GM12873 (cell line): ENCODE measurements at regions not wholly inside any gene's neighbourhood (a gene's known extent, or its start where the extent isn't known, plus 50 kb on each side); places are given as distances from the start of the nearest gene placed in this dataset.

ENCODE experiments used
- TF ChIP-seq, protein P1 (sequence below): IDR thresholded peaks from 2 replicates; pipeline ENCODE4 v1.5.1; 2012; ENCODE audit warnings: low read depth, mild to moderate bottlenecking, moderate library complexity, low read length, control low read depth; ENCODE audit not compliant: insufficient read depth; ENCODE audit errors: missing control alignments

DNA sequence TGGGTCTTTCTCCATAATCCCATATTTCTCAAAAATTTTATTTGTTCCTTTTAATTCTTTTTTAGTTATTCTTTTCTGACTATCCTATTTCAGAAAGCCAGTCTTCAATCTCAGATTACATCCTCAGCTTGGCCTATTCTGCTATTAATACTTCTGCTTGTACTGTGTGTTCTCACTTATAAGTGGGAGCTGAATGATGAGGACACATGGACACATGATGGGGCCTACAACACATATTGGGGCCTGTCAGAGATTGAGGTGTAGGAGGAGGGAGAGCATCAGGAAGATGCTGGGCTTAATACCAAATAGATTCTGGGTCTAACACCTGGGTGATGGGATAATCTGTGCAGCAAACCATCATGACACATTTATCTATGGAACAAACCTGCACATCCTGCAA lies 82.3 kb downstream of the MAGEE1 start:
- TF ChIP-seq, protein P1, sequence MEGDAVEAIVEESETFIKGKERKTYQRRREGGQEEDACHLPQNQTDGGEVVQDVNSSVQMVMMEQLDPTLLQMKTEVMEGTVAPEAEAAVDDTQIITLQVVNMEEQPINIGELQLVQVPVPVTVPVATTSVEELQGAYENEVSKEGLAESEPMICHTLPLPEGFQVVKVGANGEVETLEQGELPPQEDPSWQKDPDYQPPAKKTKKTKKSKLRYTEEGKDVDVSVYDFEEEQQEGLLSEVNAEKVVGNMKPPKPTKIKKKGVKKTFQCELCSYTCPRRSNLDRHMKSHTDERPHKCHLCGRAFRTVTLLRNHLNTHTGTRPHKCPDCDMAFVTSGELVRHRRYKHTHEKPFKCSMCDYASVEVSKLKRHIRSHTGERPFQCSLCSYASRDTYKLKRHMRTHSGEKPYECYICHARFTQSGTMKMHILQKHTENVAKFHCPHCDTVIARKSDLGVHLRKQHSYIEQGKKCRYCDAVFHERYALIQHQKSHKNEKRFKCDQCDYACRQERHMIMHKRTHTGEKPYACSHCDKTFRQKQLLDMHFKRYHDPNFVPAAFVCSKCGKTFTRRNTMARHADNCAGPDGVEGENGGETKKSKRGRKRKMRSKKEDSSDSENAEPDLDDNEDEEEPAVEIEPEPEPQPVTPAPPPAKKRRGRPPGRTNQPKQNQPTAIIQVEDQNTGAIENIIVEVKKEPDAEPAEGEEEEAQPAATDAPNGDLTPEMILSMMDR, result no peak

DNA sequence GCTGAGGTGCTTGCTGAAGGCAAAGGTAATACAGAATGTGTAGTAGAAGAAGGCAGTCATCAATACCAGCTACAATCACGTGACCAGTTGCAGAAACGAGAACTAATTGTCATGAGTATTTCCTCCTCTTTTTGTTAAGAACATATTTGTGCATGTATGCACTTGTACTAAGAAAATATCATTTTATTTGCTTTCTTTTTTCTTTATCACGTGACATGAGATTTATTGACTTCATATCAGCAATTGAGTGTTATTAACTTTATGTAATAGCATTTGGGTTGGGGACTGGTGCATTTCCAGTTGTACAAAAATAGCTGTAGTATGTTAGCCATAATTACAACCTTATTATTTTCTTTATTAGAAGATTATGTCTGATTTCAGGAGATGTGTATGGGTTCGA lies 90.0 kb downstream of the MAGEE1 start:
- TF ChIP-seq, protein P1, result no peak

DNA sequence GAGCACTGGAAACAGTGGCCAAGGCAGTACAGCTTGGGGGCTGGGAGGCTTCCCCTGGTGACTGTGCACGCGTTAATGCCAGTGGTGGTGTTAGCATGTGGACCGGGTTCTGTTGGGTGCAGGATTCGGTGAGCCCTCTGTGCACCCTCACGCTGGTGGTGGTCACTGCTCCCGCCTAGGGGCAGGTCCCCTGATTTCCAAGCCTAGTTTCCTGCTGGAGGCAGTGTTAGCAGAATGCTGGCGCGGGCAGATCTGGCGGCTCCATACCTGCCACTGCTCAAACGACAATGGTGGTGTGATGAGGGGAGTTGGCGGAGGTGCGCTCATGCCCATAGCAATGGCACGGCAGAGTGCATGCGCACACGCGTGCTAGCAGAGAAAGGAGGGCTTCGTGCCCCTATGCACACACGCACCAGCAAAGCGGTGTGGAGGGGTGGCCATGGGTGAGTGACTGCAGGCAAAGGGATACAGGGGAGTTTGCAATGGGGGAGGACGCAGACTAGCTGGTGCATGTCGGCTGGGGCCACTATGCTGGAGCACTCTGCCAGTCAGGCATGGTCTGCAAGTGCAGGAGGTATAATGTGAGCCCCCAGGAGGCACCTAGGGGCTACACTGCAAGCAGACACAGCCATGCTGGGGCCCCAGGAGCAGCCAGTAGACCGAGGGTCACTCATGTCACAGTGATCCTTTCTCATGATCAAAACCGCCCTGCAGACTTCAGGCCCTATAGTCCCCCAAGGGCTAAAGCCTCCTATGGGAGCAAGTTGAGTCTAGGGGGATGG lies 93.0 kb downstream of the MAGEE1 start:
- TF ChIP-seq, protein P1, result no peak

DNA sequence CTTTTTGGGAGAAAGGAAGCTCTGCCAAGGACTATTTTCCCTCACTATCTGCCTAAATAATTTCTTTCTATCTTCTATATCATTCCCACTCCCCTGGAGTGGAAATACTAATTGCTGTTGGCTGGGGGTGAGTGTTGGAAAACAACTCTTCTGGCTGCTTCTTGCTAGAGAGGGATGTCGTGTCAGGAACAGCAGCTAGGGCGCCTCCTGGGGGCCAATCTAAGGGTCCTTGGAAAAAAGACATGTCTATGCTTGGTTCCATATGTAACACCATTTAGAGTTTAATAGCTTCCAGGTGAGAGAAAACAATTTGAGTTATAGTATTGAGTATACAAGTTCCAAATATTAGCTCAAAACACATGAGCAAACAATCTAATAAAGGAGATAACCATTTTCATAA lies 111.3 kb downstream of the MAGEE1 start:
- TF ChIP-seq, protein P1, result no peak

DNA sequence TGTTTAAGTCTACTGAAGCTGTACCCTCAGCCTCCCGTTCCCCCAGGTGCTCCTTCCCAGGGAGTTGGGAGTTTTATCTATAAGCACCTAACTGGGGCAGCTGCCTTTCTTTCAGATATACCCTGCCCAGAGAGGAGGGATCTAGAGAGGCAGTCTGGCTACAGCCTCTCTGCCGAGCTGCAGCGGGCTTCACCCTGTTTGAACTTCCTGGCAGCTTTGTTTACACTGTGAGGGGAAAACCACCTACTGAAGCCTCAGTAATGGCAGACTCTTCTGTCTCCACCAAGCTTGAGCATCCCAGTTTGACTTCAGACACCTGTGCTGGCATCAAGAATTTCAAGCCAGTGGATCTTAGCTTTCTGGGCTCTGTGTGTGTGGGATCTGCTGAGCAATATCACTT lies 122.5 kb downstream of the MAGEE1 start:
- TF ChIP-seq, protein P1, result no peak

DNA sequence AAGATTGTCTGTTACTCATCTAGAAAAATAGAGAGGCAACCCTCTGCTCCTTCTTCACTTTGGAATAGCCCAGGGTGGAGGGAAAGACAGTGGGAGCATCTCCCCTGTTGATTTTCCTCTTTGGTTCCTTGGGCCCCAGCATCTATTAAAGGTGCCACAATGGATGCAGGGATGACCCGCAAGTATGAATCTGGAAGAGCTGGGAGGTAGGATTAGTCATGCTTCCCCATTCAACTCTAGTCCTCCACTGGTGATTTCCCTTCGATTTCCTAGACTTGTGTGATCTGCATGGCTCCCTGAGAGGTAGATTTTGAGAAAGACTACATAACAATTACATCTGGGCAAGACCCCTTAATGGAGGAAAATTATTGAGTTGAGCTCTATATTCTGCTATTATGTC lies 127.8 kb downstream of the MAGEE1 start:
- TF ChIP-seq, protein P1, result no peak

DNA sequence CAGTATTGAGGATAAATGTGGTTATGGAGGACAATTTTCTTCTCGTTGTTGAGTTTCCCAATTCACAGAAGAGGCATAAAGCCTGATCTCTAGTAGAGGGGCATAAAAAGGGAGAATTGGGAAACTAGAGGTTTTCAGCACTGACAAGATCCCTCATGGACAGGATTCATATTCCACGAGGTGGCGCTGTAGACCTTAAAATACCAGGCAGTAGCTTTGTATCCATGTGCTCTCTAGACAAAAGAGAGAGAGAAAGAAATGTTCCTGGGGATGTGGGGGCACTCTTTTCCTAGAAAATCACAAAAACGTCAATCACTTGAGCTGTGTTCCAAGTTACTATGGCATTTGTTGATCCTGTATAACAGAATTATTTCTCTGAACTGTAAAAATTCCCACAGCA lies 128.3 kb downstream of the MAGEE1 start:
- TF ChIP-seq, protein P1, result peak; percentile 53
